ENCODE measurements at regions not wholly inside any gene's neighbourhood (a gene's known extent, or its start where the extent isn't known, plus 50 kb on each side); places are given as distances from the start of the nearest gene placed in this dataset.

GRCh38 chr2:204434660-204435462 lies 110.4 kb upstream of the PARD3B start:
- H3K27me3 Mint-ChIP-seq (ENCODE audit: low read depth, unreplicated experiment) = peaks cover 2% of the 10 kb centered on the region
- no peak for TF ChIP-seq EZH2 (IDR thresholded peaks at IDR 0.05; ENCODE audit: insufficient read depth, low read length)
- TF ChIP-seq, protein P1, sequence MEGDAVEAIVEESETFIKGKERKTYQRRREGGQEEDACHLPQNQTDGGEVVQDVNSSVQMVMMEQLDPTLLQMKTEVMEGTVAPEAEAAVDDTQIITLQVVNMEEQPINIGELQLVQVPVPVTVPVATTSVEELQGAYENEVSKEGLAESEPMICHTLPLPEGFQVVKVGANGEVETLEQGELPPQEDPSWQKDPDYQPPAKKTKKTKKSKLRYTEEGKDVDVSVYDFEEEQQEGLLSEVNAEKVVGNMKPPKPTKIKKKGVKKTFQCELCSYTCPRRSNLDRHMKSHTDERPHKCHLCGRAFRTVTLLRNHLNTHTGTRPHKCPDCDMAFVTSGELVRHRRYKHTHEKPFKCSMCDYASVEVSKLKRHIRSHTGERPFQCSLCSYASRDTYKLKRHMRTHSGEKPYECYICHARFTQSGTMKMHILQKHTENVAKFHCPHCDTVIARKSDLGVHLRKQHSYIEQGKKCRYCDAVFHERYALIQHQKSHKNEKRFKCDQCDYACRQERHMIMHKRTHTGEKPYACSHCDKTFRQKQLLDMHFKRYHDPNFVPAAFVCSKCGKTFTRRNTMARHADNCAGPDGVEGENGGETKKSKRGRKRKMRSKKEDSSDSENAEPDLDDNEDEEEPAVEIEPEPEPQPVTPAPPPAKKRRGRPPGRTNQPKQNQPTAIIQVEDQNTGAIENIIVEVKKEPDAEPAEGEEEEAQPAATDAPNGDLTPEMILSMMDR (IDR thresholded peaks at IDR 0.05; ENCODE audit: insufficient read depth, low read depth, low read length) = no peak
- no peak for DNase-seq (ENCODE audit: low read depth)
- no peaks in the 10 kb centered on the region for H3K36me3 ChIP-seq (ENCODE audit: insufficient read depth, low read length)
- peaks cover 11% of the 10 kb centered on the region for H3K4me1 Mint-ChIP-seq (ENCODE audit: low read depth, unreplicated experiment)
- H3K36me3 Mint-ChIP-seq (ENCODE audit: low read depth, unreplicated experiment) = peaks cover 3% of the 10 kb centered on the region
- H4K20me1 ChIP-seq (ENCODE audit: insufficient read depth, low read length) = no peaks in the 10 kb centered on the region
- no peak overlapping the region for H3K4me3 ChIP-seq (ENCODE audit: insufficient read depth, low read depth, low read length)
- no peak for FAIRE-seq
- H3K4me3 Mint-ChIP-seq (ENCODE audit: unreplicated experiment) = no peak overlapping the region
- no peak overlapping the region for H3K9ac ChIP-seq (ENCODE audit: low read length)
- peaks cover 3% of the 10 kb centered on the region for H3K27me3 ChIP-seq (ENCODE audit: insufficient read depth, low read length)
- H3K9me3 Mint-ChIP-seq (ENCODE audit: unreplicated experiment) = peaks cover 12% of the 10 kb centered on the region
- H3K4me2 ChIP-seq (ENCODE audit: low read length) = no peak overlapping the region
- H3K27ac Mint-ChIP-seq (ENCODE audit: unreplicated experiment) = peak overlapping the region; percentile 72
- H2AFZ ChIP-seq (ENCODE audit: low read depth, low read length) = no peak overlapping the region
- H3K4me1 ChIP-seq (ENCODE audit: insufficient read depth, low read length) = no peaks in the 10 kb centered on the region
- no peaks in the 10 kb centered on the region for H3K9me3 ChIP-seq (ENCODE audit: insufficient read depth, low read depth, low read length)
- no peak overlapping the region for H3K27ac ChIP-seq (ENCODE audit: low read depth, low read length)
- no peaks in the 10 kb centered on the region for H3K79me2 ChIP-seq (ENCODE audit: insufficient read depth, low read length)

GRCh38 chr2:204436230-204436629 lies 109.0 kb upstream of the PARD3B start:
- Histone ChIP-seq H3K9me3 (ENCODE audit: insufficient read depth, low read depth, low read length) (no peaks in the 10 kb centered on the region), H3K36me3 (ENCODE audit: insufficient read depth, low read length) (no peaks in the 10 kb centered on the region), H3K9ac (ENCODE audit: low read length) (no peak overlapping the region), H3K4me3 (ENCODE audit: insufficient read depth, low read depth, low read length) (no peak overlapping the region), H3K27ac (ENCODE audit: low read depth, low read length) (no peak overlapping the region), H4K20me1 (ENCODE audit: insufficient read depth, low read length) (no peaks in the 10 kb centered on the region), H3K27me3 (ENCODE audit: insufficient read depth, low read length) (peaks cover 3% of the 10 kb centered on the region), H3K4me1 (ENCODE audit: insufficient read depth, low read length) (no peaks in the 10 kb centered on the region), H3K4me2 (ENCODE audit: low read length) (no peak overlapping the region), H3K79me2 (ENCODE audit: insufficient read depth, low read length) (no peaks in the 10 kb centered on the region), H2AFZ (ENCODE audit: low read depth, low read length) (no peak overlapping the region)
- DNase-seq (ENCODE audit: low read depth) (no peak), FAIRE-seq (no peak)
- H3K4me1 Mint-ChIP-seq (ENCODE audit: low read depth, unreplicated experiment) = peaks cover 11% of the 10 kb centered on the region
- TF ChIP-seq, protein P1 (IDR thresholded peaks at IDR 0.05; ENCODE audit: insufficient read depth, low read depth, low read length) = no peak
- no peak for TF ChIP-seq EZH2 (IDR thresholded peaks at IDR 0.05; ENCODE audit: insufficient read depth, low read length)
- no peak overlapping the region for H3K4me3 Mint-ChIP-seq (ENCODE audit: unreplicated experiment)
- H3K9me3 Mint-ChIP-seq (ENCODE audit: unreplicated experiment) = peaks cover 12% of the 10 kb centered on the region
- H3K27ac Mint-ChIP-seq (ENCODE audit: unreplicated experiment) = no peak overlapping the region
- peaks cover 2% of the 10 kb centered on the region for H3K27me3 Mint-ChIP-seq (ENCODE audit: low read depth, unreplicated experiment)
- H3K36me3 Mint-ChIP-seq (ENCODE audit: low read depth, unreplicated experiment) = peaks cover 3% of the 10 kb centered on the region

- no peak for TF ChIP-seq EZH2 (IDR thresholded peaks at IDR 0.05; ENCODE audit: insufficient read depth, low read length)
- Histone ChIP-seq H3K79me2 (ENCODE audit: insufficient read depth, low read length) (no peaks in the 10 kb centered on the region), H3K4me3 (ENCODE audit: insufficient read depth, low read depth, low read length) (no peak overlapping the region), H3K27ac (ENCODE audit: low read depth, low read length) (no peak overlapping the region), H3K4me1 (ENCODE audit: insufficient read depth, low read length) (no peaks in the 10 kb centered on the region), H3K9ac (ENCODE audit: low read length) (no peak overlapping the region), H2AFZ (ENCODE audit: low read depth, low read length) (no peak overlapping the region), H3K36me3 (ENCODE audit: insufficient read depth, low read length) (no peaks in the 10 kb centered on the region), H3K9me3 (ENCODE audit: insufficient read depth, low read depth, low read length) (no peaks in the 10 kb centered on the region), H3K27me3 (ENCODE audit: insufficient read depth, low read length) (peaks cover 3% of the 10 kb centered on the region), H3K4me2 (ENCODE audit: low read length) (no peak overlapping the region), H4K20me1 (ENCODE audit: insufficient read depth, low read length) (no peaks in the 10 kb centered on the region)
- H3K27ac Mint-ChIP-seq (ENCODE audit: unreplicated experiment) = no peak overlapping the region
- peaks cover 11% of the 10 kb centered on the region for H3K4me1 Mint-ChIP-seq (ENCODE audit: low read depth, unreplicated experiment)
- no peak overlapping the region for H3K4me3 Mint-ChIP-seq (ENCODE audit: unreplicated experiment)
- peaks cover 7% of the 10 kb centered on the region for H3K9me3 Mint-ChIP-seq (ENCODE audit: unreplicated experiment)
- DNase-seq (ENCODE audit: low read depth) (no peak), FAIRE-seq (no peak)
- peaks cover 3% of the 10 kb centered on the region for H3K36me3 Mint-ChIP-seq (ENCODE audit: low read depth, unreplicated experiment)
- H3K27me3 Mint-ChIP-seq (ENCODE audit: low read depth, unreplicated experiment) = peaks cover 2% of the 10 kb centered on the region
Measured at GRCh38 chr2:204437408-204437807, 107.9 kb upstream of the PARD3B start.
